ENCODE measurements at regions not wholly inside any gene's neighbourhood (a gene's known extent, or its start where the extent isn't known, plus 50 kb on each side); places are given as distances from the start of the nearest gene placed in this dataset.

GRCh38 chr11:79973721-79974617, 533.1 kb upstream of the TENM4 start:
- H3K4me3 ChIP-seq (ENCODE audit: control insufficient read depth, low read depth, low read length), result no peak overlapping the region
- peak; percentile 1 for DNase-seq (ENCODE audit: low read depth)
- TF ChIP-seq, protein P1, sequence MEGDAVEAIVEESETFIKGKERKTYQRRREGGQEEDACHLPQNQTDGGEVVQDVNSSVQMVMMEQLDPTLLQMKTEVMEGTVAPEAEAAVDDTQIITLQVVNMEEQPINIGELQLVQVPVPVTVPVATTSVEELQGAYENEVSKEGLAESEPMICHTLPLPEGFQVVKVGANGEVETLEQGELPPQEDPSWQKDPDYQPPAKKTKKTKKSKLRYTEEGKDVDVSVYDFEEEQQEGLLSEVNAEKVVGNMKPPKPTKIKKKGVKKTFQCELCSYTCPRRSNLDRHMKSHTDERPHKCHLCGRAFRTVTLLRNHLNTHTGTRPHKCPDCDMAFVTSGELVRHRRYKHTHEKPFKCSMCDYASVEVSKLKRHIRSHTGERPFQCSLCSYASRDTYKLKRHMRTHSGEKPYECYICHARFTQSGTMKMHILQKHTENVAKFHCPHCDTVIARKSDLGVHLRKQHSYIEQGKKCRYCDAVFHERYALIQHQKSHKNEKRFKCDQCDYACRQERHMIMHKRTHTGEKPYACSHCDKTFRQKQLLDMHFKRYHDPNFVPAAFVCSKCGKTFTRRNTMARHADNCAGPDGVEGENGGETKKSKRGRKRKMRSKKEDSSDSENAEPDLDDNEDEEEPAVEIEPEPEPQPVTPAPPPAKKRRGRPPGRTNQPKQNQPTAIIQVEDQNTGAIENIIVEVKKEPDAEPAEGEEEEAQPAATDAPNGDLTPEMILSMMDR (conservative IDR thresholded peaks at IDR 0.05; ENCODE audit: control insufficient read depth, insufficient read depth, low read depth, low read length), result no peak

GRCh38 chr11:79971255-79971654, 530.4 kb upstream of the TENM4 start:
- DNase-seq (ENCODE audit: low read depth), result no peak
- no peak overlapping the region for H3K4me3 ChIP-seq (ENCODE audit: control insufficient read depth, low read depth, low read length)
- TF ChIP-seq, protein P1 (conservative IDR thresholded peaks at IDR 0.05; ENCODE audit: control insufficient read depth, insufficient read depth, low read depth, low read length), result no peak

DNA sequence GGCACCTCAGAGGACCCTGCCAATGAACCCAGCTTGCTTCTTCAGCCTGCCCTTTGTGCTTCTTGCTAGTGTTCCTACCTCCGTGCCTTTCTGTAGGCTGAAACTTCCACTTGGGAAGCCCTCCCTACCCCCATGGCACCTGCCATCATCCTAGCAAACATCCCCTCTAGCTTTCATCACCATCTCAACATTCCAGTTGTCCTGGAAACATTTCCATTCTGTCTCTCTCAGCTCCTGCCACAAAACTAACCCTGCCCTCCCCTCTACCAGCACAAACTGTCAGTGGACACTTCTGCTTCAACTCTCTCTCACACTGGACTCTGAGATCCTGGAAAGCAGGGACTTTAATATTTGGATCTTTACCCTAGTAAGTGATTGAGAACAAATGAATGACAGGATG, 525.8 kb upstream of the TENM4 start:
- no peak for DNase-seq (ENCODE audit: low read depth)

GRCh38 chr11:79963856-79964645, 523.2 kb upstream of the TENM4 start:
- TF ChIP-seq, protein P1 (conservative IDR thresholded peaks at IDR 0.05; ENCODE audit: control insufficient read depth, insufficient read depth, low read depth, low read length), result no peak
- H3K4me3 ChIP-seq (ENCODE audit: control insufficient read depth, low read depth, low read length), result no peak overlapping the region
- DNase-seq (ENCODE audit: low read depth), result no peak

More for the DNA sequence above, 525.8 kb upstream of the TENM4 start:
- TF ChIP-seq, protein P1 (conservative IDR thresholded peaks at IDR 0.05; ENCODE audit: control insufficient read depth, insufficient read depth, low read depth, low read length), result no peak
- H3K4me3 ChIP-seq (ENCODE audit: control insufficient read depth, low read depth, low read length), result no peak overlapping the region

GRCh38 chr11:79960461-79960860, 519.6 kb upstream of the TENM4 start:
- TF ChIP-seq, protein P1 (conservative IDR thresholded peaks at IDR 0.05; ENCODE audit: control insufficient read depth, insufficient read depth, low read depth, low read length), result no peak
- no peak overlapping the region for H3K4me3 ChIP-seq (ENCODE audit: control insufficient read depth, low read depth, low read length)
- no peak for DNase-seq (ENCODE audit: low read depth)

DNA sequence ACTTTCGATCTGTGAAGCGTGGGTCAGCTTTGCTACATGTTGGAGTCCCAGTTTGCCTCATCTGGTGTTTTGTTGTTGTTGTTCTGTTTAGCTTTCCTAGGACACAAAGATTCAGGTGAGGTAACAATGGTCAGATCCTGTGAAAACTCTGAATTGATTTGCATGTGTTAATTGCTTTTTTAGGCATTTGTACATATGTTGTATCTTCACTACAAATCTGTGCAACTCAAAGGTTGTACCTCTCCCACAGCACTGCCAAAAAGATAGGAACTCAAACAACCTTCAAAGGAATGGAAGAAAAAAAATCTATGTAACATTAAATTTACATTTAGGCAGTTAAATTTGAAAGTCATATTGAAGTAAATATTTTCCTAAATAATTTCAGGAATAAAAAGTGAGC, 518.5 kb upstream of the TENM4 start:
- no peak overlapping the region for H3K4me3 ChIP-seq (ENCODE audit: control insufficient read depth, low read depth, low read length)
- DNase-seq (ENCODE audit: low read depth), result no peak
- TF ChIP-seq, protein P1 (conservative IDR thresholded peaks at IDR 0.05; ENCODE audit: control insufficient read depth, insufficient read depth, low read depth, low read length), result no peak

Measured in fibroblast of mammary gland (primary cell).